ENCODE measurements at regions not wholly inside any gene's neighbourhood (a gene's known extent, or its start where the extent isn't known, plus 50 kb on each side); places are given as distances from the start of the nearest gene placed in this dataset.

DNA sequence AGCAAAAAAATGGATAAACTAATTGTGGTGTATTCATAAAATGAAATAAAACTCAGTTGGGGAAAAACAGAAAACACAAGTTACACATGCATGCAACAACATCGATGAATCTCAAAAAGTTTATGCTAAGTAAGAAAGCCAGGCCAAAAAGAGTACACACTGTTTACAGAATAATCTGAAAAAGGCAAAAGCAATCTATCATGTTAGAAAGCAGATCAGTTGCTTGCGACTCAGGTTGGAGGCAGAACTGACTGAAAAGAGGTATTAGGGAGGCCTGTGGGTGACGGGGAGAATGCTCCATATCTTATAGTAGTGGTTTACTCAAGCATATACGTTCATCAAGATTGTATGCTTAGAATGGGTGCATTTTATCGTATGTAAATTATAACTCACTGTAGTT, 119.2 kb downstream of the ARRDC3 start:
- no peak for TF ChIP-seq POLR2A (IDR thresholded peaks at IDR 0.05)
- TF ChIP-seq, protein P1, sequence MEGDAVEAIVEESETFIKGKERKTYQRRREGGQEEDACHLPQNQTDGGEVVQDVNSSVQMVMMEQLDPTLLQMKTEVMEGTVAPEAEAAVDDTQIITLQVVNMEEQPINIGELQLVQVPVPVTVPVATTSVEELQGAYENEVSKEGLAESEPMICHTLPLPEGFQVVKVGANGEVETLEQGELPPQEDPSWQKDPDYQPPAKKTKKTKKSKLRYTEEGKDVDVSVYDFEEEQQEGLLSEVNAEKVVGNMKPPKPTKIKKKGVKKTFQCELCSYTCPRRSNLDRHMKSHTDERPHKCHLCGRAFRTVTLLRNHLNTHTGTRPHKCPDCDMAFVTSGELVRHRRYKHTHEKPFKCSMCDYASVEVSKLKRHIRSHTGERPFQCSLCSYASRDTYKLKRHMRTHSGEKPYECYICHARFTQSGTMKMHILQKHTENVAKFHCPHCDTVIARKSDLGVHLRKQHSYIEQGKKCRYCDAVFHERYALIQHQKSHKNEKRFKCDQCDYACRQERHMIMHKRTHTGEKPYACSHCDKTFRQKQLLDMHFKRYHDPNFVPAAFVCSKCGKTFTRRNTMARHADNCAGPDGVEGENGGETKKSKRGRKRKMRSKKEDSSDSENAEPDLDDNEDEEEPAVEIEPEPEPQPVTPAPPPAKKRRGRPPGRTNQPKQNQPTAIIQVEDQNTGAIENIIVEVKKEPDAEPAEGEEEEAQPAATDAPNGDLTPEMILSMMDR (IDR thresholded peaks at IDR 0.05), result no peak
- ATAC-seq (no peak), DNase-seq (no peak)
- Histone ChIP-seq H3K4me3 (no peak overlapping the region), H3K4me1 (peaks cover 0 to 12% (median 6%) of the 10 kb centered on the region in 12 donors), H3K36me3 (no peaks in the 10 kb centered on the region), H3K27me3 (no peaks in the 10 kb centered on the region), H3K27ac (no peak overlapping the region), H3K9me3 (no peaks in the 10 kb centered on the region)
- WGBS, 4 donors, result 85 to 91% (median 90%) methylated on average over 5 of the region's 5 CpGs
- intact Hi-C loops (cut with DNase I), result no loop called here

DNA sequence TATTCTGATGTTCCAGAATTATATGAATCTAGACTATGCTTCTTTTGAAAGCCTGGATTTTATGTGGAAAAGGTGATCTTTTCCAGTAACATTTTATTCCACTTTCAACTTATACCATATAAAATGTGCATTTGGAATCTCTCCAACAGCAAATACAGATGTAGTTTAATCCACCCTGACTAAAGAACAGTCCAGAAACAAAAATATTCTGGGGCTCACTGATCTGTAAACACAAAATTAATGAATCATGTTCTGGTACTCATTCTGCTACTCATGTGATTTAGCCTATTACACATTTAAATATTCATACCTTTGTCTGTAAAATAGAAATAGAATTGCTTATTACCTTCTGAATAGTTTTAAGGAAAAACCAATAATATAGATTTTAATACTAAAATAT, 125.8 kb downstream of the ARRDC3 start:
- Histone ChIP-seq H3K9me3 (no peaks in the 10 kb centered on the region), H3K27ac (no peak overlapping the region), H3K4me1 (no peaks in the 10 kb centered on the region), H3K27me3 (no peaks in the 10 kb centered on the region), H3K4me3 (no peak overlapping the region), H3K36me3 (no peaks in the 10 kb centered on the region)
- DNase-seq (no peak), ATAC-seq (no peak)
- no peak for TF ChIP-seq POLR2A (IDR thresholded peaks at IDR 0.05)
- TF ChIP-seq, protein P1 (IDR thresholded peaks at IDR 0.05), result no peak
- intact Hi-C loops (cut with DNase I), result no loop called here

DNA sequence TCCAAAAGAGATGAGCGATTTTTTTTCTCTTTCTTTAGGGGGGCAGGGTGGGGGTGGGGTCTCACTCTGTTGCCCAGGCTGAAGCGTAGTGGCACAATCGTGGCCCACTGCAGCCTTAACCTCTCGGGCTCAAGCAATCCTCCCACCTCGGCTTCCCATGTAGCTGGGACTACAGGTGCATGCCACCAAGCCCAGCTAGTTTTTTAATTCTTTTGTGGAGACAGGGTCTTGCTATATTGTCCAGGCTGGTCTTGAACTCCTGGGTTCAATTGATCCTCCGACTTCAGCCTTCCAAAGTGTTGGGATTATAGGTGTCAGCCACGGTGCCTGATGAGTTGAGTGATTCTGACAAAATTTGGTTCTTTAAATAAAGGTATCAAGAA, 127.0 kb downstream of the ARRDC3 start:
- peaks cover 0 to 3% (median 0%) of the 10 kb centered on the region in 12 donors for H3K9me3 ChIP-seq
- 91 to 95% (median 94%) methylated on average over 7 of the region's 7 CpGs for WGBS, 4 donors

DNA sequence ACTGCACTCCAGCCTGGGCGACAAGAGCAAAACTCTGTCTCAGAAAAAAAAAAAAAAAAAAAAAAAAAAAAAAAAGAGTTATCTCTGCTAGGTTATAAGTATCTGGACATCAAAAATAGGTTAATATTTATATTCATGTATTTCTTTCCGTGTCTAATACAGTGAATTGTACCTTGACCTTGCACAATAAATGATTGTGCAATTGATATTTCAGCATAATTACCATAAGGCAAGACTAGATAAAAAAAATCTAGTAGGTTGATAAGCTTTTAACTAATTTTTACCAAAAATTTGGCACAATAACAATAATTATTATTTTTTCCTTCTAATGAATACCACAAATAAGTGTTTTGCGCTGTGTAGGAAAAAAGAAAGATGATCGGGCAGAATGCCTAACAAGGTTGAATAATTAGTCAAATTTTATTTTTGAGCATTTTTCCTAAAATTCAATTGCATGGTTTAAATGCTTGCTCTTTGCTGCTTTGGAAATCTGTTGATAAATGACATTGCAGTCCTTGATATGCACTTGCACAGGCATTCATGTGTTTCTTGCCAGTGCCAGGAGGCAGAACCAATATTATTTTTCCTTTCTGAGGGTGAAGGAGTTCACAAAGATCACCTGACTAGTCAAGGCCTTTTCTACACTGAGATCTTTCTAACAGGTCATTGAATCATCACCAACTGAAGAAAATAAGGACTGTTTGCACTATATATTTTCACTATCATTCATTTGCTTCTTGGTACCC, 127.5 kb downstream of the ARRDC3 start:
- H3K4me1 ChIP-seq, result no peaks in the 10 kb centered on the region
- DNase-seq, result no peak
- H3K27me3 ChIP-seq, result no peaks in the 10 kb centered on the region
- TF ChIP-seq POLR2A (IDR thresholded peaks at IDR 0.05), result no peak
- intact Hi-C loops (cut with DNase I), result no loop called here
- ATAC-seq, result no peak
- WGBS, 4 donors, result 95 to 98% (median 97%) methylated on average over 4 of the region's 4 CpGs
- no peaks in the 10 kb centered on the region for H3K36me3 ChIP-seq
- H3K27ac ChIP-seq, result no peak overlapping the region
- H3K9me3 ChIP-seq, result peaks cover 0 to 7% (median 0%) of the 10 kb centered on the region in 12 donors
- H3K4me3 ChIP-seq, result no peak overlapping the region

More for the DNA sequence above, 127.0 kb downstream of the ARRDC3 start:
- TF ChIP-seq, protein P1 (IDR thresholded peaks at IDR 0.05), result no peak
- TF ChIP-seq POLR2A (IDR thresholded peaks at IDR 0.05), result no peak
- Histone ChIP-seq H3K4me1 (no peaks in the 10 kb centered on the region), H3K4me3 (no peak overlapping the region), H3K36me3 (no peaks in the 10 kb centered on the region), H3K27me3 (no peaks in the 10 kb centered on the region), H3K27ac (no peak overlapping the region)
- no peak for DNase-seq
- no peak for ATAC-seq
- intact Hi-C loops (cut with DNase I), result no loop called here

DNA sequence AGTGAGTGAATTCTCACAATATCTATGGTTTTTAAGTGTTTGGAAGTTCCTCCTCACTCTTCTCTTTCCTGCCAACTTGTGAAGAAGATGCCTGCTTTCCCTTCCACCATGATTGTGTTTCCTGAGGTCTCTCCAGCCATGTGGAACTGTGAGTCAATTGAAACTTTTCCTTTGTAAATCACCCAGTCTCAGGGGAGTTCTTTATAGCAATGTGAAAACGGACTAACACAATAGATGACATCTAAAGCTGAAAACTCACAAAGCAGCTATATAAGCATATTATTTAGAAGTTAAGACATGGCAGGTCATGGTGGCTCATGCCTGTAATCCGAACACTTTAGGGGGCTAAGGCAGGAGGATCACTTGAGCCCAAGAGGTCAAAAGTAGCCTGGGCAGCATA, 130.2 kb downstream of the ARRDC3 start:
- H3K4me1 ChIP-seq, result peaks cover 0 to 1% (median 0%) of the 10 kb centered on the region in 12 donors
- H3K27ac ChIP-seq, result no peak overlapping the region
- no peaks in the 10 kb centered on the region for H3K27me3 ChIP-seq
- no peak overlapping the region for H3K4me3 ChIP-seq
- ATAC-seq (no peak), DNase-seq (no peak)
- TF ChIP-seq, protein P1 (IDR thresholded peaks at IDR 0.05), result no peak
- TF ChIP-seq POLR2A (IDR thresholded peaks at IDR 0.05), result no peak
- peaks cover 0 to 14% (median 0%) of the 10 kb centered on the region in 12 donors for H3K9me3 ChIP-seq
- WGBS, 4 donors, result 74 to 78% (median 75%) methylated on average over 2 of the region's 2 CpGs
- intact Hi-C loops (cut with DNase I), result no loop called here
- H3K36me3 ChIP-seq, result no peaks in the 10 kb centered on the region

All from heart left ventricle (tissue), 16 donors.